Erythroblast (primary cell): ENCODE measurements at regions not wholly inside any gene's neighbourhood (a gene's known extent, or its start where the extent isn't known, plus 50 kb on each side); places are given as distances from the start of the nearest gene placed in this dataset.

Experiments
- GATA1 ChIP-seq: IDR thresholded peaks from 2 replicates; pipeline ENCODE4 v1.6.1; 2011; ENCODE audit warnings: low read depth, mild to moderate bottlenecking, control low read depth, low read length, moderate library complexity
- POLR2A ChIP-seq: IDR thresholded peaks from 2 replicates; pipeline ENCODE4 v1.6.1; 2011; ENCODE audit warnings: mild to moderate bottlenecking, low read length

GRCh38 chr1:90501281-90501680 is 215.8 kb downstream of the BARHL2 start:
- TF ChIP-seq POLR2A (no peak), GATA1 (no peak)
